Thoracic aorta (tissue), 2 donors: ENCODE measurements at regions not wholly inside any gene's neighbourhood (a gene's known extent, or its start where the extent isn't known, plus 50 kb on each side); places are given as distances from the start of the nearest gene placed in this dataset.

ENCODE experiments used
- ATAC-seq: fragments of 150-250 bp; one replicate; pipeline ENCODE4 v1.8.0; 2017; ENCODE audit warnings: low read depth; ENCODE audit not compliant: insufficient number of reproducible peaks, low FRiP score
- DNase-seq: peaks from one replicate; pipeline ENCODE4 v3.0.0-alpha.2; 2020; ENCODE audit warnings: low spot score
- H3K27ac ChIP-seq, 2 donors: fragments of 200-600 bp; sonication (generic); 1 replicate in 1 of 2; 2 replicates in 1 of 2; pipeline ENCODE4 v1.5.1; 2016; ENCODE audit warnings: mild to moderate bottlenecking in 2 of 2, moderate library complexity in 2 of 2
- H3K27me3 ChIP-seq: fragments of 200-600 bp; sonication (generic); replicated peaks from 2 replicates; pipeline ENCODE4 v1.6.0; 2016; ENCODE audit warnings: mild to moderate bottlenecking; ENCODE audit not compliant: insufficient read depth
- H3K36me3 ChIP-seq: fragments of 200-600 bp; sonication (generic); one replicate; pipeline ENCODE4 v1.5.1; 2016
- H3K4me1 ChIP-seq, 2 donors: fragments of 200-600 bp; sonication (generic); 1 replicate in 1 of 2; 2 replicates in 1 of 2; pipeline versions ENCODE4 v1.5.1 to v1.6.0; 2016; ENCODE audit warnings: low read depth in 2 of 2, mild to moderate bottlenecking in 1 of 2; ENCODE audit not compliant: control insufficient read depth in 1 of 2
- H3K4me3 ChIP-seq: fragments of 200-600 bp; sonication (generic); 2 replicates; pipeline ENCODE4 v1.5.1; 2016; ENCODE audit warnings: mild to moderate bottlenecking
- H3K9me3 ChIP-seq: fragments of 200-600 bp; sonication (generic); 2 replicates; pipeline ENCODE4 v1.5.1; 2016
- TF ChIP-seq, protein P1 (sequence below): fragments of 200-600 bp; sonication (generic); IDR thresholded peaks from one replicate; pipeline ENCODE4 v1.5.1; 2019; ENCODE audit warnings: antibody characterized with exemption

DNA sequence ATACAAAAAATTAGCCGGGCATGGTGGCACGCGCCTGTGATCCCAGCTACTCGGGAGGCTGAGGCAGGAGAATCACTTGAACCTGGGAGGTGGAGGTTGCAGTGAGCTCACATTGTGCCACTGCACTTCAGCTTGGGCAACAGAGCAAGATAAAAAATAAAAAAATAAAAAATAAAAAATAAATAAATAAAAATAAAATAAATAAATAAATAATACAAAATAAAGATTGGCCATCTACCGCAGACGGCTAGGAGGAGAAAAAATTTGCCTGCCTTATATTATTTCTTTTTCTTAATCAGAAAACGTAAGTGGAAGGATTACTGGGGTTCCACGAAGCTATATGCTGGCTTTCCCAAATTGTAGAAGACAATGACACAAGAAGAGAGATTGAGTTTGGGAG lies 229.7 kb downstream of the EPHA4 start:
- Histone ChIP-seq H3K27me3 (no peaks in the 10 kb centered on the region), H3K36me3 (no peaks in the 10 kb centered on the region), H3K4me1 (no peaks in the 10 kb centered on the region), H3K9me3 (no peaks in the 10 kb centered on the region), H3K27ac (no peak overlapping the region), H3K4me3 (no peak overlapping the region)
- ATAC-seq (no peak), DNase-seq (no peak)
- TF ChIP-seq, protein P1, sequence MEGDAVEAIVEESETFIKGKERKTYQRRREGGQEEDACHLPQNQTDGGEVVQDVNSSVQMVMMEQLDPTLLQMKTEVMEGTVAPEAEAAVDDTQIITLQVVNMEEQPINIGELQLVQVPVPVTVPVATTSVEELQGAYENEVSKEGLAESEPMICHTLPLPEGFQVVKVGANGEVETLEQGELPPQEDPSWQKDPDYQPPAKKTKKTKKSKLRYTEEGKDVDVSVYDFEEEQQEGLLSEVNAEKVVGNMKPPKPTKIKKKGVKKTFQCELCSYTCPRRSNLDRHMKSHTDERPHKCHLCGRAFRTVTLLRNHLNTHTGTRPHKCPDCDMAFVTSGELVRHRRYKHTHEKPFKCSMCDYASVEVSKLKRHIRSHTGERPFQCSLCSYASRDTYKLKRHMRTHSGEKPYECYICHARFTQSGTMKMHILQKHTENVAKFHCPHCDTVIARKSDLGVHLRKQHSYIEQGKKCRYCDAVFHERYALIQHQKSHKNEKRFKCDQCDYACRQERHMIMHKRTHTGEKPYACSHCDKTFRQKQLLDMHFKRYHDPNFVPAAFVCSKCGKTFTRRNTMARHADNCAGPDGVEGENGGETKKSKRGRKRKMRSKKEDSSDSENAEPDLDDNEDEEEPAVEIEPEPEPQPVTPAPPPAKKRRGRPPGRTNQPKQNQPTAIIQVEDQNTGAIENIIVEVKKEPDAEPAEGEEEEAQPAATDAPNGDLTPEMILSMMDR, result no peak

DNA sequence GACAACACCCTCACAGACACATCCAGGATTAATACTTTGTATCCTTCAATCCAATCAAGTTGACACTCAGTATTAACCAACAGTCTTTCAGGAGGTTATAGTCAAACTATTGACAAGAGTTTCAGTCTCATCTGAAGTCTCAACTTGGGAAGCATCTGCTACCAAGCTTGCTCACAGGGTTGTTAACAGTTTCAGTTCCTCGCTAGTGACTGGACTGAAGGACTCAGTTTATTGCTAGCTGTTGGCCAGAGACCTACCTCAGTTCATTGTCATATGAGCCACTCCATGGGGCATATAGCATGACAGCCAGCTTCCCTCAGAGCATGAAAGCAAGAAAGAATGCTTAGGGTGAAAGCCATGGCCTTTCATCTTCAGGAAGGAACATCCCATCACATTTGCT lies 228.6 kb downstream of the EPHA4 start:
- ATAC-seq, result no peak
- Histone ChIP-seq H3K4me3 (no peak overlapping the region), H3K27me3 (no peaks in the 10 kb centered on the region), H3K27ac (no peak overlapping the region), H3K36me3 (no peaks in the 10 kb centered on the region), H3K9me3 (no peaks in the 10 kb centered on the region), H3K4me1 (no peaks in the 10 kb centered on the region)
- DNase-seq, result no peak
- TF ChIP-seq, protein P1, result no peak

DNA sequence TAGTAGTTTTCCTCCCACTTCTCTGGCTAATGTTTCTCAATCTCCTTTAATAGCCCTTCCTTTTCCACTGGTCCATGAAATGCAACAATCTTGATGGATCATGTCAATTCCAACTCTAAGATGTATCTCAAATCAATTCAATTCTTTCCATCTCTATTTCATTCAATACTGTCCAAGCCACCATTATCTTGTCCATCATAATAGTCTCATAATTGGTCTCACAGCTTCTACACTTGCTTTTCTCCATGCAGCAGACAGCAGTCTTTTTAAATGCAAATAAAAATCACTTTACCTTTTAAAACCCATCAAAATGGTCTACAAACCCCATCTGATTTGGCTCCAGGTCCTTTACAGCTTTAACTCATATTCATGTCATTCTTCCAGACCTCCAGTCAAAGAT lies 226.6 kb downstream of the EPHA4 start:
- H3K9me3 ChIP-seq, result no peaks in the 10 kb centered on the region
- H3K27ac ChIP-seq, result no peak overlapping the region
- no peak for ATAC-seq
- no peaks in the 10 kb centered on the region for H3K27me3 ChIP-seq
- H3K4me1 ChIP-seq, result no peaks in the 10 kb centered on the region
- H3K4me3 ChIP-seq, result no peak overlapping the region
- H3K36me3 ChIP-seq, result no peaks in the 10 kb centered on the region
- DNase-seq, result no peak
- TF ChIP-seq, protein P1, result no peak

DNA sequence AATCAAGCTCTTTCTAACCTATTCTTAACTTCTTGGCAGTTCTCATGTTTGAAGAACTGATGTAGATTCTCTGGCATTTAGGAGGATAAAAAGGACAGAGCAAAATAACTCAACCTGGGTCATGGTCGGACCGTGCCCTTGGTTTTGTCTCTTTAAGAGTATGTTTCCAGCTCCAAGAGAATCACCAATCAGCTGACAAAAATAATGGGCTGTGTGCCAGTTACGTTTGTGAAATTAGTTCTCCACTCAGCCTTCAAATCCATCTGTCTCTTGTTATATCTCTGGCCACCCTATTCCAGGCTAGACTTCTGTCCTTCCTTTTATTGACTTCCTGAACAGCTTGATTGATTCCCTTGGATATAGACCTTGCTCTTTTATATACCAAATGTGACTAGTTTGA lies 225.7 kb downstream of the EPHA4 start:
- no peak for DNase-seq
- no peaks in the 10 kb centered on the region for H3K27me3 ChIP-seq
- no peaks in the 10 kb centered on the region for H3K9me3 ChIP-seq
- no peak for ATAC-seq
- H3K4me1 ChIP-seq, result no peaks in the 10 kb centered on the region
- no peak overlapping the region for H3K4me3 ChIP-seq
- H3K27ac ChIP-seq, result no peak overlapping the region
- TF ChIP-seq, protein P1, result no peak
- no peaks in the 10 kb centered on the region for H3K36me3 ChIP-seq

DNA sequence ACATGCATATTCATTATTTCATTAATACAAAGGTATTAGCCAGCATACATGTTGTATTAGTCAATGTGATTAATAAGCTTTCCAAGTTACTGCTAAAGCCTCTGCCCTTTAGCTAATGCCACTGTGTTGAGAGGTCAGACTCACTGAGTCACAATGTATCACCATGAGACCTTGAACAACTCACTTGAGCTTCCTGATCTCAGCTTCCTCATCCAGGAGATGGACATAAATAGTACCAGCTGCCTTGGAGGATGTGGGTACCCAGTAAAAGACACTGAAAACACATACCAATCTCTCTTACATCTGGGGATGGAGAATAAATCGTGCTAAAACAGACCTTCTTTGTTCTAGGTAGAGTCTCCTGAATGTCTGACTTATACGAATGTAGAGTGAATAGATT lies 224.6 kb downstream of the EPHA4 start:
- no peaks in the 10 kb centered on the region for H3K27me3 ChIP-seq
- no peak overlapping the region for H3K27ac ChIP-seq
- no peak for DNase-seq
- H3K9me3 ChIP-seq, result no peaks in the 10 kb centered on the region
- no peak for ATAC-seq
- H3K36me3 ChIP-seq, result no peaks in the 10 kb centered on the region
- no peak overlapping the region for H3K4me3 ChIP-seq
- TF ChIP-seq, protein P1, result no peak
- no peaks in the 10 kb centered on the region for H3K4me1 ChIP-seq
